HEK293 (cell line): ENCODE measurements at regions not wholly inside any gene's neighbourhood (a gene's known extent, or its start where the extent isn't known, plus 50 kb on each side); places are given as distances from the start of the nearest gene placed in this dataset.
"Not testable (repeated sequence)": the region's sequence is repeated elsewhere in the genome, so short reads cannot be mapped to it uniquely, and the experiment has no call there.

Experiments
- CTCF ChIA-PET: fragments of 350-600 bp; formaldehyde crosslinking; extraction: SDS; loops from one replicate; lab custom pipeline; 2021; ENCODE audit warnings: antibody characterized with exemption; lab: Yijun Ruan, JAX
- POLR2A ChIA-PET: fragments of 300-600 bp; formaldehyde crosslinking; extraction: SDS; loops from one replicate; lab custom pipeline; 2020; ENCODE audit warnings: antibody characterized with exemption, inconsistent platforms; lab: Yijun Ruan, JAX
- H3K27ac ChIP-seq: fragments of 200-500 bp; sonication (Bioruptor generic); 2 replicates; pipeline ENCODE4 v1.5.1; 2014; ENCODE audit warnings: low read depth, low read length, control low read depth, inconsistent platforms; ENCODE audit errors: extremely low read depth
- H3K36me3 ChIP-seq, 2 experiments: fragments of 200-500 bp in 1 of 2; sonication (Bioruptor generic) in 1 of 2; 1 replicate in 1 of 2; 2 replicates in 1 of 2; pipeline ENCODE4 v1.5.1; 2014 to 2017; ENCODE audit warnings: inconsistent platforms in 2 of 2, low read length in 2 of 2; ENCODE audit not compliant: control insufficient read depth in 2 of 2, insufficient read depth in 1 of 2
- H3K4me1 ChIP-seq: fragments of 200-500 bp; sonication (Bioruptor generic); 2 replicates; pipeline ENCODE4 v1.5.1; 2014; ENCODE audit warnings: mild to moderate bottlenecking, low read length, inconsistent platforms; ENCODE audit not compliant: control insufficient read depth, insufficient read depth
- H3K4me3 ChIP-seq: 2 replicates; pipeline ENCODE4 v1.5.1; 2011; ENCODE audit warnings: low read depth, mild to moderate bottlenecking, control low read depth, low read length, moderate library complexity
- H3K9me3 ChIP-seq: fragments of 200-500 bp; sonication (Bioruptor generic); 2 replicates; pipeline ENCODE4 v1.5.1; 2014; ENCODE audit warnings: low read depth, low read length, inconsistent platforms; ENCODE audit not compliant: control insufficient read depth, insufficient read depth
- BCL11A ChIP-seq: fragments of 450-650 bp; formaldehyde crosslinking; IDR thresholded peaks from 2 replicates; pipeline ENCODE4 v1.5.1; 2016; ENCODE audit warnings: low read depth, missing biosample characterization, missing genetic modification characterization
- HOXC10 ChIP-seq: sonication (generic); formaldehyde crosslinking; IDR thresholded peaks from 2 replicates; pipeline ENCODE4 v1.8.1; 2023; ENCODE audit warnings: mild to moderate bottlenecking, missing genetic modification reagents
- HOXD13 ChIP-seq: sonication (generic); formaldehyde crosslinking; IDR thresholded peaks from 2 replicates; pipeline ENCODE4 v1.8.0; 2022; ENCODE audit warnings: missing genetic modification reagents, borderline replicate concordance
- IKZF3 ChIP-seq: fragments of 450-650 bp; IDR thresholded peaks from 2 replicates; pipeline ENCODE4 v1.5.0; 2018; ENCODE audit warnings: missing biosample characterization, mild to moderate bottlenecking, missing genetic modification characterization, moderate library complexity
- KLF1 ChIP-seq: fragments of 450-650 bp; formaldehyde crosslinking; IDR thresholded peaks from 2 replicates; pipeline ENCODE4 v1.5.1; 2016; ENCODE audit warnings: missing biosample characterization, missing genetic modification characterization
- PATZ1 ChIP-seq: fragments of 450-650 bp; formaldehyde crosslinking; IDR thresholded peaks from 2 replicates; pipeline ENCODE4 v1.5.1; 2016; ENCODE audit warnings: missing biosample characterization, missing genetic modification characterization
- SALL2 ChIP-seq: fragments of 450-650 bp; formaldehyde crosslinking; IDR thresholded peaks from 2 replicates; pipeline ENCODE4 v1.5.0; 2017; ENCODE audit warnings: missing biosample characterization, mild to moderate bottlenecking, missing genetic modification characterization, borderline replicate concordance
- SETDB1 ChIP-seq: IDR thresholded peaks from one replicate; pipeline ENCODE4 v1.6.1; 2017; ENCODE audit warnings: mild to moderate bottlenecking, low read length, moderate library complexity, mixed read lengths; ENCODE audit not compliant: insufficient read length
- ZBTB7A ChIP-seq: fragments of 450-650 bp; formaldehyde crosslinking; IDR thresholded peaks from 2 replicates; pipeline ENCODE4 v1.5.1; 2016; ENCODE audit warnings: low read depth, missing biosample characterization, missing genetic modification characterization
- ZNF114 ChIP-seq: fragments of 450-650 bp; formaldehyde crosslinking; IDR thresholded peaks from 2 replicates; pipeline ENCODE4 v1.5.0; 2017; ENCODE audit warnings: missing biosample characterization, missing genetic modification characterization
- ZNF175 ChIP-seq: fragments of 450-650 bp; formaldehyde crosslinking; IDR thresholded peaks from 2 replicates; pipeline ENCODE4 v1.5.1; 2016; ENCODE audit warnings: missing biosample characterization, missing genetic modification characterization
- ZNF311 ChIP-seq: fragments of 450-650 bp; formaldehyde crosslinking; IDR thresholded peaks from 2 replicates; pipeline ENCODE4 v1.5.1; 2017; ENCODE audit warnings: missing biosample characterization, missing genetic modification characterization, borderline replicate concordance
- ZNF48 ChIP-seq: fragments of 450-650 bp; formaldehyde crosslinking; IDR thresholded peaks from 2 replicates; pipeline ENCODE4 v1.5.1; 2016; ENCODE audit warnings: missing biosample characterization, missing genetic modification characterization
- ZNF510 ChIP-seq: fragments of 450-650 bp; formaldehyde crosslinking; IDR thresholded peaks from 2 replicates; pipeline ENCODE4 v1.5.1; 2018; ENCODE audit warnings: mild to moderate bottlenecking, missing genetic modification characterization, missing biosample characterization; ENCODE audit not compliant: insufficient replicate concordance
- ZNF513 ChIP-seq: fragments of 450-650 bp; IDR thresholded peaks from 2 replicates; pipeline ENCODE4 v1.5.1; 2018; ENCODE audit warnings: missing biosample characterization, missing genetic modification characterization
- ZNF558 ChIP-seq: fragments of 450-650 bp; formaldehyde crosslinking; IDR thresholded peaks from 2 replicates; pipeline ENCODE4 v1.5.1; 2016; ENCODE audit warnings: missing biosample characterization, missing genetic modification characterization
- ZNF585B ChIP-seq: fragments of 450-650 bp; formaldehyde crosslinking; IDR thresholded peaks from 2 replicates; pipeline ENCODE4 v1.5.1; 2016; ENCODE audit warnings: missing biosample characterization, missing genetic modification characterization
- ZNF623 ChIP-seq: fragments of 450-650 bp; formaldehyde crosslinking; IDR thresholded peaks from 2 replicates; pipeline ENCODE4 v1.5.1; 2016; ENCODE audit warnings: missing biosample characterization, missing genetic modification characterization
- ZNF660 ChIP-seq: fragments of 450-650 bp; IDR thresholded peaks from 2 replicates; pipeline ENCODE4 v1.5.1; 2018; ENCODE audit warnings: missing biosample characterization, mild to moderate bottlenecking, missing genetic modification characterization
- ZNF670 ChIP-seq: fragments of 450-650 bp; formaldehyde crosslinking; IDR thresholded peaks from 2 replicates; pipeline ENCODE4 v1.5.1; 2016; ENCODE audit warnings: missing biosample characterization, missing genetic modification characterization, low read depth
- ZNF76 ChIP-seq: fragments of 450-650 bp; formaldehyde crosslinking; IDR thresholded peaks from 2 replicates; pipeline ENCODE4; 2016; ENCODE audit warnings: low read depth, missing biosample characterization, missing genetic modification characterization, borderline replicate concordance
- ZNF785 ChIP-seq: fragments of 450-650 bp; formaldehyde crosslinking; IDR thresholded peaks from 2 replicates; pipeline ENCODE4 v1.5.1; 2016; ENCODE audit warnings: missing biosample characterization, missing genetic modification characterization
- ZNF791 ChIP-seq: fragments of 450-650 bp; formaldehyde crosslinking; IDR thresholded peaks from 2 replicates; pipeline ENCODE4 v1.5.1; 2016; ENCODE audit warnings: missing biosample characterization, missing genetic modification characterization
- TF ChIP-seq, protein P1 (sequence below): fragments of 450-650 bp; formaldehyde crosslinking; IDR thresholded peaks from 2 replicates; pipeline ENCODE4 v1.5.1; 2016; ENCODE audit warnings: missing biosample characterization, missing genetic modification characterization, low read depth

- TF ChIP-seq, protein P1, sequence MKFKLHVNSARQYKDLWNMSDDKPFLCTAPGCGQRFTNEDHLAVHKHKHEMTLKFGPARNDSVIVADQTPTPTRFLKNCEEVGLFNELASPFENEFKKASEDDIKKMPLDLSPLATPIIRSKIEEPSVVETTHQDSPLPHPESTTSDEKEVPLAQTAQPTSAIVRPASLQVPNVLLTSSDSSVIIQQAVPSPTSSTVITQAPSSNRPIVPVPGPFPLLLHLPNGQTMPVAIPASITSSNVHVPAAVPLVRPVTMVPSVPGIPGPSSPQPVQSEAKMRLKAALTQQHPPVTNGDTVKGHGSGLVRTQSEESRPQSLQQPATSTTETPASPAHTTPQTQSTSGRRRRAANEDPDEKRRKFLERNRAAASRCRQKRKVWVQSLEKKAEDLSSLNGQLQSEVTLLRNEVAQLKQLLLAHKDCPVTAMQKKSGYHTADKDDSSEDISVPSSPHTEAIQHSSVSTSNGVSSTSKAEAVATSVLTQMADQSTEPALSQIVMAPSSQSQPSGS (tag by site-specific recombination) = 0 out of 2 replicates have a peak, but pooled peaks have one; percentile 53
- TF ChIP-seq, all 188 proteins: peak for 9
Measured at GRCh38 chr4:117137145-117137544, 51.8 kb upstream of the TRAM1L1 start (continued).

DNA sequence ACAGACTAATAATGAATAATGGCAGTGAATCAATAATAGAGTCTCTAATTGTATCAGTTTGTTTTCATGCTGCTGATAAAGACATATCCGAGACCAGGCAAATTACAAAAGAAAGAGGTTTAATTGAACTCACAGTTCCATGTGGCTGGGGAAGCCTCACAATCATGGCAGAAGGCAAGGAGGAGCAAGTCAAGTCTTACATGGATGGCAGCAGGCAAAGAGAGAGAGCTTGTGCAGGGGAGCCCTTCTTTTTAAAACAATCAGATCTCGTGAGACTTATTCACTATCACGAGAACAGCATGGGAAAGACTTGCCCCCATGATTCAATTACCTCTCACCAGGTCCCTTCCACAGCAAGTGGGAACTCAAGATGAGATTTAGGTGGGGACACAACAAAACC lies 53.4 kb upstream of the TRAM1L1 start:
- POLR2A ChIA-PET, H3K9me3 ChIP-seq, H3K36me3 ChIP-seq, H3K4me3 ChIP-seq, H3K4me1 ChIP-seq, H3K27ac ChIP-seq, CTCF ChIA-PET: not testable (repeated sequence)
- TF ChIP-seq SETDB1 = peak; percentile 52

DNA sequence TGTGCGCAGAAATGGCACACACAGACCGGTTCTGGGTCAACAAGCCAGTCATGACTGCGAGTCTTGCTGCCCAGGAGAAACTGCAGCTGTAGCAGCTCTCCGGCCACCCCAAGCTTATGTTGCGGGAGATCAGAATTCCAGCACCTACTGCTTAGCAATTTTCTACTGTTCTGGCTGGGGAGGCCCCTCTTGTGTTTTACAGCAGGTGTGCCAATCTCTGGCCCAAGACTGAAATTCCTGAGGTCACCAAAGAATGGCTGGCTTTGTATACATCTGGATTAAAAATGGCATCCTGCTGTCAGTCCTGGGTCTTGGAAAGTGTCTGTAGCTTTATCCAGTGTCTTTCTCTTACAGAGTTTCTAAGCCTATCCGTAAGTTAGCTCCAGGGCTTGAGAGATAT lies 68.9 kb upstream of the TRAM1L1 start:
- CTCF ChIA-PET = no interaction called here
- no peaks in the 10 kb centered on the region for H3K4me1 ChIP-seq
- no peak overlapping the region for H3K4me3 ChIP-seq
- no peaks in the 10 kb centered on the region for H3K36me3 ChIP-seq
- POLR2A ChIA-PET = no interaction called here
- TF ChIP-seq HOXD13 (CRISPR knock-in tag) (no peak), KLF1 (tag by site-specific recombination) (no peak), ZNF785 (no peak), ZNF76 (tag by site-specific recombination) (no peak), ZNF114 (tag by site-specific recombination) (no peak), ZNF510 (tag by site-specific recombination) (no peak), ZNF670 (tag by site-specific recombination) (no peak), ZBTB7A (tag by site-specific recombination) (no peak), ZNF513 (tag by site-specific recombination) (no peak), ZNF585B (tag by site-specific recombination) (no peak)
- no peaks in the 10 kb centered on the region for H3K9me3 ChIP-seq
- no peak overlapping the region for H3K27ac ChIP-seq

DNA sequence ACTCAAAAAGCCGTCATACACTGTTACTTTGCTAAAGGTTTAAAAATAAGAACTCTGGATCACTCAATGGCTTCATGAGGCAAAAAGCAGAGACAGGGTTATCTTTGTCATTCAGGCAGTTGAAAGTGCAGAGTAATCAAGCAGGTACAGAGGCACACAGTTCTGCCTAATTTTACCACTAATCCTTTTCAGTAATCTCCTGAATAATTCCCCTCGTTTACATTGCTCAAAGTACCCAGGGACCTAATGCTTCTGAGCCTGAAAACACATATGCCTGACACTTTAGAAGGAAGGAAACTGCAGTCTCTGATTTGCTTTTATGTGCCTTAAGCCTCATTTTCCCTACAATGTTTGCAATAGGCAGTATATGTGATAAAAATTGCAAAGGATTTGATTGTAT lies 71.4 kb upstream of the TRAM1L1 start:
- no peaks in the 10 kb centered on the region for H3K4me1 ChIP-seq
- no peak overlapping the region for H3K27ac ChIP-seq
- no peaks in the 10 kb centered on the region for H3K36me3 ChIP-seq
- TF ChIP-seq ZNF660 (tag by site-specific recombination) = no peak
- TF ChIP-seq BCL11A (tag by site-specific recombination) = no peak
- no peak for TF ChIP-seq ZNF791
- TF ChIP-seq PATZ1 = no peak
- no peak for TF ChIP-seq ZNF311 (tag by site-specific recombination)
- TF ChIP-seq IKZF3 (tag by site-specific recombination) = no peak
- no peak for TF ChIP-seq ZNF48 (tag by site-specific recombination)
- no peak for TF ChIP-seq ZNF558
- no peak for TF ChIP-seq ZNF175 (tag by site-specific recombination)
- TF ChIP-seq SALL2 = no peak
- no peak for TF ChIP-seq HOXC10
- no peak for TF ChIP-seq ZNF623
- ChIA-PET POLR2A (no interaction called here), CTCF (no interaction called here)
- H3K4me3 ChIP-seq = no peak overlapping the region
- H3K9me3 ChIP-seq = no peaks in the 10 kb centered on the region
